ENCODE measurements at regions not wholly inside any gene's neighbourhood (a gene's known extent, or its start where the extent isn't known, plus 50 kb on each side); places are given as distances from the start of the nearest gene placed in this dataset.
A peak's percentile ranks its signal among the peaks of the same experiment; 100 is the strongest.

GRCh38 chr6:6796818-6797217, 208.3 kb downstream of the LY86 start:
- H3K36me3 ChIP-seq (ENCODE audit: control insufficient read depth, insufficient read depth, low read length), result no peaks in the 10 kb centered on the region
- 89% methylated on average over 6 of the region's 11 CpGs for WGBS (ENCODE audit: insufficient coverage)
- no peaks in the 10 kb centered on the region for H3K9me3 ChIP-seq (replicated peaks; ENCODE audit: control insufficient read depth, low read depth, low read length)

GRCh38 chr6:6798448-6798860, 209.9 kb downstream of the LY86 start:
- H3K27ac ChIP-seq (ENCODE audit: low read length), result no peak overlapping the region
- H3K36me3 ChIP-seq (ENCODE audit: control insufficient read depth, insufficient read depth, low read length), result no peaks in the 10 kb centered on the region
- no peaks in the 10 kb centered on the region for H3K9me3 ChIP-seq (replicated peaks; ENCODE audit: control insufficient read depth, low read depth, low read length)
- no peaks in the 10 kb centered on the region for H3K4me1 ChIP-seq (ENCODE audit: control insufficient read depth, insufficient read depth, low read length)
- no peaks in the 10 kb centered on the region for H3K27me3 ChIP-seq (ENCODE audit: control insufficient read depth, insufficient read depth, low read length)
- 45% methylated on average over 3 of the region's 5 CpGs for WGBS (ENCODE audit: insufficient coverage)
- DNase-seq, result no peak
- no peak overlapping the region for H3K4me3 ChIP-seq (ENCODE audit: low read length)

More at GRCh38 chr6:6796818-6797217, 208.3 kb downstream of the LY86 start:
- DNase-seq, result no peak
- no peak overlapping the region for H3K27ac ChIP-seq (ENCODE audit: low read length)
- no peaks in the 10 kb centered on the region for H3K27me3 ChIP-seq (ENCODE audit: control insufficient read depth, insufficient read depth, low read length)
- peaks cover 4% of the 10 kb centered on the region for H3K4me1 ChIP-seq (ENCODE audit: control insufficient read depth, insufficient read depth, low read length)
- H3K4me3 ChIP-seq (ENCODE audit: low read length), result no peak overlapping the region

- Histone ChIP-seq H3K27me3 (ENCODE audit: control insufficient read depth, insufficient read depth, low read length) (no peaks in the 10 kb centered on the region), H3K9me3 (replicated peaks; ENCODE audit: control insufficient read depth, low read depth, low read length) (no peaks in the 10 kb centered on the region), H3K4me1 (ENCODE audit: control insufficient read depth, insufficient read depth, low read length) (no peaks in the 10 kb centered on the region), H3K27ac (ENCODE audit: low read length) (no peak overlapping the region), H3K36me3 (ENCODE audit: control insufficient read depth, insufficient read depth, low read length) (no peaks in the 10 kb centered on the region), H3K4me3 (ENCODE audit: low read length) (no peak overlapping the region)
- WGBS (ENCODE audit: insufficient coverage), result 86% methylated on average over 1 of the region's 6 CpGs
- no peak for DNase-seq
Measured at GRCh38 chr6:6801005-6801335, 212.4 kb downstream of the LY86 start.

- H3K27me3 ChIP-seq (ENCODE audit: control insufficient read depth, insufficient read depth, low read length), result no peaks in the 10 kb centered on the region
- no peak for DNase-seq
- H3K9me3 ChIP-seq (replicated peaks; ENCODE audit: control insufficient read depth, low read depth, low read length), result no peaks in the 10 kb centered on the region
- 75% methylated on average over 4 of the region's 9 CpGs for WGBS (ENCODE audit: insufficient coverage)
- no peak overlapping the region for H3K27ac ChIP-seq (ENCODE audit: low read length)
- H3K4me1 ChIP-seq (ENCODE audit: control insufficient read depth, insufficient read depth, low read length), result no peaks in the 10 kb centered on the region
- H3K4me3 ChIP-seq (ENCODE audit: low read length), result no peak overlapping the region
- H3K36me3 ChIP-seq (ENCODE audit: control insufficient read depth, insufficient read depth, low read length), result no peaks in the 10 kb centered on the region
Measured at GRCh38 chr6:6801635-6802218, 213.2 kb downstream of the LY86 start.

GRCh38 chr6:6803180-6803977, 214.9 kb downstream of the LY86 start:
- Histone ChIP-seq H3K4me3 (ENCODE audit: low read length) (no peak overlapping the region), H3K27ac (ENCODE audit: low read length) (no peak overlapping the region), H3K36me3 (ENCODE audit: control insufficient read depth, insufficient read depth, low read length) (no peaks in the 10 kb centered on the region), H3K9me3 (replicated peaks; ENCODE audit: control insufficient read depth, low read depth, low read length) (no peaks in the 10 kb centered on the region), H3K27me3 (ENCODE audit: control insufficient read depth, insufficient read depth, low read length) (no peaks in the 10 kb centered on the region), H3K4me1 (ENCODE audit: control insufficient read depth, insufficient read depth, low read length) (no peaks in the 10 kb centered on the region)
- WGBS (ENCODE audit: insufficient coverage), result 76% methylated on average over 17 of the region's 18 CpGs
- no peak for DNase-seq

GRCh38 chr6:6804843-6805615, 216.5 kb downstream of the LY86 start:
- Histone ChIP-seq H3K4me3 (ENCODE audit: low read length) (no peak overlapping the region), H3K4me1 (ENCODE audit: control insufficient read depth, insufficient read depth, low read length) (no peaks in the 10 kb centered on the region), H3K9me3 (replicated peaks; ENCODE audit: control insufficient read depth, low read depth, low read length) (no peaks in the 10 kb centered on the region), H3K36me3 (ENCODE audit: control insufficient read depth, insufficient read depth, low read length) (no peaks in the 10 kb centered on the region), H3K27ac (ENCODE audit: low read length) (no peak overlapping the region), H3K27me3 (ENCODE audit: control insufficient read depth, insufficient read depth, low read length) (no peaks in the 10 kb centered on the region)
- no peak for DNase-seq
- 100% methylated on average over 2 of the region's 8 CpGs for WGBS (ENCODE audit: insufficient coverage)

GRCh38 chr6:6806844-6807518, 218.5 kb downstream of the LY86 start:
- H3K4me1 ChIP-seq (ENCODE audit: control insufficient read depth, insufficient read depth, low read length), result peaks cover 8% of the 10 kb centered on the region
- no peak overlapping the region for H3K27ac ChIP-seq (ENCODE audit: low read length)
- 53% methylated on average over 4 of the region's 12 CpGs for WGBS (ENCODE audit: insufficient coverage)
- DNase-seq, result peak; percentile 60
- H3K36me3 ChIP-seq (ENCODE audit: control insufficient read depth, insufficient read depth, low read length), result no peaks in the 10 kb centered on the region
- no peaks in the 10 kb centered on the region for H3K27me3 ChIP-seq (ENCODE audit: control insufficient read depth, insufficient read depth, low read length)
- no peaks in the 10 kb centered on the region for H3K9me3 ChIP-seq (replicated peaks; ENCODE audit: control insufficient read depth, low read depth, low read length)
- H3K4me3 ChIP-seq (ENCODE audit: low read length), result no peak overlapping the region

- H3K4me1 ChIP-seq (ENCODE audit: control insufficient read depth, insufficient read depth, low read length), result peaks cover 8% of the 10 kb centered on the region
- no peak overlapping the region for H3K4me3 ChIP-seq (ENCODE audit: low read length)
- no peaks in the 10 kb centered on the region for H3K36me3 ChIP-seq (ENCODE audit: control insufficient read depth, insufficient read depth, low read length)
- H3K27ac ChIP-seq (ENCODE audit: low read length), result no peak overlapping the region
- WGBS (ENCODE audit: insufficient coverage), result no CpG with 5 or more reads among the region's 5 CpGs
- H3K27me3 ChIP-seq (ENCODE audit: control insufficient read depth, insufficient read depth, low read length), result no peaks in the 10 kb centered on the region
- no peak for DNase-seq
- H3K9me3 ChIP-seq (replicated peaks; ENCODE audit: control insufficient read depth, low read depth, low read length), result no peaks in the 10 kb centered on the region
Measured at GRCh38 chr6:6808343-6808742, 219.8 kb downstream of the LY86 start.

GRCh38 chr6:6808915-6809314, 220.4 kb downstream of the LY86 start:
- no peak for DNase-seq
- peaks cover 8% of the 10 kb centered on the region for H3K4me1 ChIP-seq (ENCODE audit: control insufficient read depth, insufficient read depth, low read length)
- no peaks in the 10 kb centered on the region for H3K27me3 ChIP-seq (ENCODE audit: control insufficient read depth, insufficient read depth, low read length)
- WGBS (ENCODE audit: insufficient coverage), result 65% methylated on average over 2 of the region's 4 CpGs
- H3K9me3 ChIP-seq (replicated peaks; ENCODE audit: control insufficient read depth, low read depth, low read length), result no peaks in the 10 kb centered on the region
- H3K4me3 ChIP-seq (ENCODE audit: low read length), result no peak overlapping the region
- H3K36me3 ChIP-seq (ENCODE audit: control insufficient read depth, insufficient read depth, low read length), result no peaks in the 10 kb centered on the region
- no peak overlapping the region for H3K27ac ChIP-seq (ENCODE audit: low read length)

- Histone ChIP-seq H3K36me3 (ENCODE audit: control insufficient read depth, insufficient read depth, low read length) (no peaks in the 10 kb centered on the region), H3K27ac (ENCODE audit: low read length) (peak overlapping the region; percentile 63), H3K4me3 (ENCODE audit: low read length) (no peak overlapping the region), H3K27me3 (ENCODE audit: control insufficient read depth, insufficient read depth, low read length) (no peaks in the 10 kb centered on the region), H3K4me1 (ENCODE audit: control insufficient read depth, insufficient read depth, low read length) (peaks cover 8% of the 10 kb centered on the region), H3K9me3 (replicated peaks; ENCODE audit: control insufficient read depth, low read depth, low read length) (no peaks in the 10 kb centered on the region)
- 59% methylated on average over 3 of the region's 6 CpGs for WGBS (ENCODE audit: insufficient coverage)
- no peak for DNase-seq
Measured at GRCh38 chr6:6810727-6811126, 222.2 kb downstream of the LY86 start.

All from muscle of leg (tissue), 3 donors.